ENCODE measurements at regions not wholly inside any gene's neighbourhood (a gene's known extent, or its start where the extent isn't known, plus 50 kb on each side); places are given as distances from the start of the nearest gene placed in this dataset.
"Not testable (repeated sequence)": the region's sequence is repeated elsewhere in the genome, so short reads cannot be mapped to it uniquely, and the experiment has no call there.

- no peak for TF ChIP-seq CTCF (IDR thresholded peaks at IDR 0.05; ENCODE audit: unreplicated experiment in 3 of 3)
- no peak overlapping the region for H3K27ac Mint-ChIP-seq
- no peaks in the 10 kb centered on the region for H3K27me3 Mint-ChIP-seq (ENCODE audit: low read depth)
- no peaks in the 10 kb centered on the region for H3K4me1 Mint-ChIP-seq
- no peaks in the 10 kb centered on the region for H3K36me3 Mint-ChIP-seq (ENCODE audit: low read depth)
- no peak overlapping the region for H3K4me3 Mint-ChIP-seq
- H3K9me3 Mint-ChIP-seq = no peaks in the 10 kb centered on the region
Observed at GRCh38 chr2:34806891-34807290, 1207.8 kb upstream of the FAM98A start.

GRCh38 chr2:34806396-34806795 lies 1207.3 kb upstream of the FAM98A start:
- Mint-ChIP-seq H3K4me3 (no peak overlapping the region), H3K9me3 (no peaks in the 10 kb centered on the region), H3K27ac (no peak overlapping the region), H3K27me3 (ENCODE audit: low read depth) (no peaks in the 10 kb centered on the region), H3K4me1 (no peaks in the 10 kb centered on the region), H3K36me3 (ENCODE audit: low read depth) (no peaks in the 10 kb centered on the region)
- no peak for TF ChIP-seq CTCF (IDR thresholded peaks at IDR 0.05; ENCODE audit: unreplicated experiment in 3 of 3)

- Mint-ChIP-seq H3K9me3 (no peaks in the 10 kb centered on the region), H3K4me3 (no peak overlapping the region), H3K27me3 (ENCODE audit: low read depth) (no peaks in the 10 kb centered on the region), H3K27ac (no peak overlapping the region), H3K4me1 (no peaks in the 10 kb centered on the region), H3K36me3 (ENCODE audit: low read depth) (no peaks in the 10 kb centered on the region)
- no peak for TF ChIP-seq CTCF (IDR thresholded peaks at IDR 0.05; ENCODE audit: unreplicated experiment in 3 of 3)
Observed at GRCh38 chr2:34799556-34799955, 1200.5 kb upstream of the FAM98A start.

GRCh38 chr2:34795586-34795985 lies 1196.5 kb upstream of the FAM98A start:
- not testable (repeated sequence) for H3K9me3 Mint-ChIP-seq; H3K4me3 Mint-ChIP-seq; H3K27ac Mint-ChIP-seq; H3K4me1 Mint-ChIP-seq; H3K36me3 Mint-ChIP-seq (ENCODE audit: low read depth); H3K27me3 Mint-ChIP-seq (ENCODE audit: low read depth)

- Mint-ChIP-seq H3K9me3 (no peaks in the 10 kb centered on the region), H3K4me1 (no peaks in the 10 kb centered on the region)
- TF ChIP-seq CTCF (IDR thresholded peaks at IDR 0.05; ENCODE audit: unreplicated experiment in 3 of 3) = no peak
Observed at GRCh38 chr2:34789169-34789568, 1190.1 kb upstream of the FAM98A start.

GRCh38 chr2:34787341-34787740 lies 1188.2 kb upstream of the FAM98A start:
- no peak for TF ChIP-seq CTCF (IDR thresholded peaks at IDR 0.05; ENCODE audit: unreplicated experiment in 3 of 3)
- no peak overlapping the region for H3K4me3 Mint-ChIP-seq
- H3K9me3 Mint-ChIP-seq = no peaks in the 10 kb centered on the region
- no peaks in the 10 kb centered on the region for H3K27me3 Mint-ChIP-seq (ENCODE audit: low read depth)
- no peaks in the 10 kb centered on the region for H3K36me3 Mint-ChIP-seq (ENCODE audit: low read depth)
- no peak overlapping the region for H3K27ac Mint-ChIP-seq
- H3K4me1 Mint-ChIP-seq = no peaks in the 10 kb centered on the region

More at GRCh38 chr2:34789169-34789568, 1190.1 kb upstream of the FAM98A start:
- H3K36me3 Mint-ChIP-seq (ENCODE audit: low read depth) = no peaks in the 10 kb centered on the region
- no peak overlapping the region for H3K27ac Mint-ChIP-seq
- no peak overlapping the region for H3K4me3 Mint-ChIP-seq
- no peaks in the 10 kb centered on the region for H3K27me3 Mint-ChIP-seq (ENCODE audit: low read depth)

Measured in nephron (organoid).